GM21528 (cell line): ENCODE measurements at regions not wholly inside any gene's neighbourhood (a gene's known extent, or its start where the extent isn't known, plus 50 kb on each side); places are given as distances from the start of the nearest gene placed in this dataset.
"Not testable (repeated sequence)": the region's sequence is repeated elsewhere in the genome, so short reads cannot be mapped to it uniquely, and the experiment has no call there.

Experiments
- ATAC-seq: cut with Tn5 transposase; IDR thresholded peaks from one replicate; pipeline ENCODE4 v1.9.1; 2021; ENCODE audit warnings: mild to moderate bottlenecking, moderate library complexity; ENCODE audit not compliant: unreplicated experiment, low FRiP score

GRCh38 chr3:174532776-174533175, 326.4 kb upstream of the NAALADL2 start:
- no peak for ATAC-seq

- ATAC-seq, result no peak
These were observed 325.8 kb upstream of the NAALADL2 start for GRCh38 chr3:174533286-174533685.

GRCh38 chr3:174536319-174536718, 322.8 kb upstream of the NAALADL2 start:
- ATAC-seq, result no peak

DNA sequence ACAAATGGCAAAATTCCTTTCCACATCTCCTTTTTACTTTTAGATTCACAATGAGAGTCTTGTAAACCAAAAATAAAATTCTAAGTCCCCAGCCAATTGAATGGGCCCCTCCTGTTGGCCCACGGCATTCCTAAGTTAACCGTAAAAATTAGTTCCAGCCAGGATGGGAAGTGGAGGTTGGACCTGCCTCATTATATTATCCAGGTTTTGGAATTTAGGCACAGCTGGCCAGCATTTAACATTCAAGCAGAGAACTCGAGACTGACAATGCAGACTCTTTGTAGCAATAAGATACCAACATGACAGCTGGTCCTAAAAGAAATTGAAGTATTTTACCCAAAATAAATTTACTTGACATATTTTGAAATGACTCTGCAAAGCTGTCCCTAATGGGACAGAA, 321.0 kb upstream of the NAALADL2 start:
- no peak for ATAC-seq

DNA sequence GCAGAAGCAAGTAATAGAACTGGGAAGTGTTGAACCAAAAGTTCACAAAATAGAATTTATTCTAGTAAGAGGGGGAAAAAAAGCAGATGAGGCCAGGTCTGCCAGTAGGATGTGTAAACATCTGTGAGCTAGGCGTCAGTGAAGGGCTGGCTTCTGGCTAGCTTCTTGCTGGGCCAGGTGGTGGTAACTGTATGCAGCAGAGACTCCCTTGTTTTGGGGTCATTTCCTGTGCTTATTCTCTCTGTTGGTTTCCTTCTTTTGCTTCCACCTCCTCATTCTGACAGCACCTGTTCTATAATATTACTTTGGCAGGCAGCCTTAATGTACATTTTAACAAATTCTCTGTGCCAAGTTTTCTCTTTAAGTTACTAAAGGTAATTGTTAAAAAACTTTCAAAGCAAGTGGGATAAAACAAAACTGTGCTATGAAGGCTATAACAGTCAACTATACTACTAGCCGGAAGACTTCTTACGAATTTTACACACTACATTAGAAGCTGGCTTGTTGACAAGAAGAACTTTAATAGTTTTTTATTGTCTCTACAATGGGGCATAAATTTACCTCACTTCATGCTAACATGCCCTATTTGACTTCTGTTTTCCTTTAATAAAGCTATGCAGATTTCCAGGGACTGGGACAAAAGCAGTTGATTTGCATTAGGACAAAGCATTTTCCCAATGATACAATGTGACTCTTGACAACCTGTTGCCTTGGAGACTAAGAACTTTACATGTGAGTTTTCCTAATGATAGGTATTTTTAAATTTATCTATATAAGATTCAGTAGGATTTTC, 318.8 kb upstream of the NAALADL2 start:
- no peak for ATAC-seq

- ATAC-seq, result no peak
These were observed 317.3 kb upstream of the NAALADL2 start for GRCh38 chr3:174541708-174542315.

- ATAC-seq, result no peak
These were observed 311.2 kb upstream of the NAALADL2 start for GRCh38 chr3:174547801-174548435.

DNA sequence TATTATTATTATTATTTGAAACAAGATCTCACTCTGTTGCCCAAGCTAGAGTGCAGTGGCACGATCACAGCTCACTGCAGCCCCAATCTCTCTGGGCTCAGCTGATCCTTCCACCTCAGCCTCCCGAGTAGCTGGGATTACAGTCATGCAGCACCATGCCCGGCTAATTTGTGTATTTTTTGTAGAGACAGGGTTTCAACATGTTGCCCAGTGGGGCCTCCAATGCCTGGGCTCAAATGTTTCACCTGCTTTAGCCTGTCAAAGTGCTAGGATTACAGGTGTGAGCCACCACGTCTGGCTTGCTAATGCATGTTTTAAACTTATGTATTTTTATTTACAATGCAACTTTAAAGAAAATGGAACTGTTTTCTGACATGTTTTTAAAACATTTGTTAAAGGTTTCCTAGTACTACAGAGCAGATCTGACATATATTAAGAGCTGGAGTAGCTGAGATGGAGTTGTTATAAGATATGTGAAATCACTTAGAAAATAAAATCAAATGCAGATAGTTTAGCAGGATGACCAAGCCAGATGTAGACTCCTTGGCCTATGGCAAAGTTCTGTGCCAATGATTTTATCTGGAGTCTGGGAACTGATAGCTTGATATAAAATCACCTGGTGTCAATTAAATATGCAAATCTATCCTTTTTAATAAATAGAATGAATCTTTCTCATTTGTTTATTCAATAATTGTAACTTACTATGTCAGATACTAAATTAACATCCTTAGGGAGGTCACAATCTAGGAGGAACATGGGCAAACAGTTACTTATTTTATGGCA, 310.1 kb upstream of the NAALADL2 start:
- ATAC-seq, result no peak

DNA sequence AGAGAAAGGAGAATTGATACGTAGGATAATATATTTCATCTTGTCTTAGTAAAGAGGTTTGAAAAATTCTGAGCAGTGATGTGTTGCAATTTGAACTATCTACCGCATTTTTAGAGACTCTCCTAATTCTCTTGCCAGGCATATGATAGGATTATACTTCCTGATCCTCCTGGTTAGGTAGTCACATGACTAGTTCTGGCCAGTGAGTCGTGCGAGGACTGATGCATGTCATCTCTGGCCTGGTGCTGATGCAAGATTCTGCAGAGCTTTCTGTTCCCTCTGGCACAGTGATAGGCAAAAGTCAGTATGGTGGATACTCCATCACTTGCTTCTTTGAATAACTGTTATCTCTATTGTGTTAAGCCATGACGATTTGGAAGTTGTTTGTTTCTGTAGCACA, 277.6 kb upstream of the NAALADL2 start:
- no peak for ATAC-seq

DNA sequence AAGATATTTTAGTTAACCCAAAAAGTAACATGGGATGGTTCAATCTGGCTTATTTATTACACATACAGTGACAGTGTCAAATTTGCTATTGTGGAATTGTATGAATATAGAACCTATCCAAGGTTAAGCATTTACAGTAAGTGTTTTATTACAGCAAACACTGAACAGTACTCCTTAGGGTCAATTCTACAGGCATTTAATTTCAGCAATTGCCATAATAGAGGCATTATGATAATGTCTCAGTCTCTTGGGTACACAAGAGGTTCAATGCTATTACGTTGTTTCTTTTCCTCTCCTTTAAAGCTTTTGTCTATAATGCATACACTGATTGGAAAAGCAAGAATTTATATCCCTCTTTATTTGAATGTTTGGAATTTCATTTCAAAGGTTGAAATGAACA, 275.7 kb upstream of the NAALADL2 start:
- no peak for ATAC-seq

GRCh38 chr3:174587137-174587536, 272.0 kb upstream of the NAALADL2 start:
- not testable (repeated sequence) for ATAC-seq

DNA sequence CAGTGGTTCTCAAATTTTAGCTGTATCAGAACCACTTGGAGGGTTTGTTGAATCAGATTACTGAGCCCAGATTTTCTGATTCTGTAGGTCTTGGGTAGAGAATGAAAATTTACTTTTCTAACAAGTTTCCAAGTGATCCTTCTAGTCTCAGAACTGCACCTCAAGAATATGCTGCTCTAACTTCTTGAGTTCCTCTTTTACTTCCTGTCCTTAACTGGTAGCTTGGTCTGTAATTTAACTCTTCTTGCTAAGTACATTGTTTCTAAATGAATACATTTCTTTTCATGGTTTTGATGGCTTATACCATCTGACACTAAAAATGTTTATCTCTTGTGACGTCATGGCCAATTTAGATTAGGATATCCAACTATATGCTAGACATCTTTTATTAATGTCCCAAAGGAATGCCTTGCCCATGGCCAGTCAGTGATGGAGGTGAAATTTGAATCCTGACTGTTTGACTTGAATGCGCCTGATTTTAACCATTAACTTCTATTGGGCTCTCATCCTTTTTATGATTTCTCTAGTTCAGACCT, 262.6 kb upstream of the NAALADL2 start:
- no peak for ATAC-seq

- no peak for ATAC-seq
These were observed 260.2 kb upstream of the NAALADL2 start for GRCh38 chr3:174598885-174599439.

DNA sequence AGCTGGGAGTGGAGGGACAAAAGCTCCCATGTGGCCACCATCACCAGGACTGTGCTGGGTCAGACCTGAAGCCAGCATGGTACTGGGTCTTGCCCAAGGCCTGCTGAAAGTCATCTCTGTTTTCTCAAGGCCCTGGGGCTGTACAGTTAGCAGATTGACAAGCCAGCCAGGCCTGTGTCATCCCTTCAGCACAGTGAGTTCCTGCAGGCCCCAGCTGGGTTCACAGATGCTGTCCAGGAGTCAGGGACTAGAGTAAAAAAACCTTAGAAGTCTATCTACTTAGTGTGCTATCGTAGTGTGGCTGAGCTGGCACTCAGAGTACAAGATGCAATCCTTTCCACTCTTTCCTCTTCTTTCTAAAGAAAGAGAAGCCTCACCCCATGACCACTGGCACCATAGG, 246.0 kb upstream of the NAALADL2 start:
- no peak for ATAC-seq

GRCh38 chr3:174614036-174614435, 245.1 kb upstream of the NAALADL2 start:
- no peak for ATAC-seq

GRCh38 chr3:174618368-174619080, 240.6 kb upstream of the NAALADL2 start:
- ATAC-seq, result no peak

DNA sequence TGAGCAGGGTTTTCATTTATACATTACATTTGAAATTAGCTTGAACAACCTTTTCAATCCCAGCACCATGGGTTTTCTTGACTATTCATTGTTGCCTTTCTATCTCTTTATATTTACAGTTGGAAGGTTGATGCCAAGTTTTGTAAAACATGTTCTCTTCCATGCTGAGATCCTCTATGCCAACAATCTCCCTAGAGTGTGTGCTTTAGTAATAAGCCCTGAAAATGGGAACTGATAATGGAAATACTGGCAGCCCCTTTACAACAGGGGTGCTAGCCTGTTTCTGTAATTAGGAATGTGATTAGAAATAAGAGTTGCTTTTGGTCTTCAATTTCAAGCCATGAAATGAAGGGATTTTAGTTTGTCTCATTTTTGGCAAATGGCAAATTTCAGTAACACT, 239.9 kb upstream of the NAALADL2 start:
- no peak for ATAC-seq

- no peak for ATAC-seq
These were observed 239.0 kb upstream of the NAALADL2 start for GRCh38 chr3:174620138-174620537.

DNA sequence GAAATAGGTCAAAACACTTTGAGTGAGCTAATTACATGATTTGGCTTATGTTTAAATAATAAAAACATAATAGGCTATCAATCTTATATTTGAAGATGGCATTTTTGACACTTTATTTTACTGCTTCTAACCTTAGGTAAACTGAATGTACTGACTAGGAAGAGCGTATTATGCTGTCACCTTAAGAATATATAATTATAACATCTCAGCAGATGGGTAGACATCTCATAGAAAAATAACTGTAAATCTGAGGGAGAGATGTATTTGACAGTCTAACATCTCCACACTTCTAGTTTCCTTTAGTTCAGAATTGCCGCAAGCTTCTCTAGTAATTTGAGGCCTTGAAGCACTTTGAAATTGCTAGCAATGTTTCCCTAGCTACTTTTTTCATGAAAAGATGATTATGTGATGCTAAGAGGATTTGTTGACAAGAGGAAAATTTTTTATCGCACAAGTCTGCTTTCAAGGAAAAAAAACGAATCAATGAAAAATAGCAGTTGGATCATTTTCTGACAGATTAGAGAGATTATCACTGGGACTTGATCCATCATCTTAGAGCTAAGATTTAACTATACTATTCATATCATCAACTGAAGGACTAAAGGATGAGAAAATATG, 238.2 kb upstream of the NAALADL2 start:
- ATAC-seq, result no peak
